ENCODE measurements at regions not wholly inside any gene's neighbourhood (a gene's known extent, or its start where the extent isn't known, plus 50 kb on each side); places are given as distances from the start of the nearest gene placed in this dataset.

- no peak overlapping the region for H3K14ac ChIP-seq (ENCODE audit: insufficient read length)
- H3K4me1 ChIP-seq (replicated peaks in 1 of 4; ENCODE audit: control insufficient read depth in 3 of 4, insufficient read depth in 4 of 4, low read length in 3 of 4): peaks cover 0 to 3% (median 0%) of the 10 kb centered on the region in 4 experiments; a peak in 1 of 7 replicates
- no peak overlapping the region for H2BK120ac ChIP-seq (replicated peaks; ENCODE audit: low read depth, low read length)
- no peak overlapping the region for H4K8ac ChIP-seq (ENCODE audit: extremely low read depth, insufficient read depth, low read length)
- no peak overlapping the region for H2AFZ ChIP-seq (ENCODE audit: low read length)
- H2BK5ac ChIP-seq (ENCODE audit: low read depth, low read length): no peak overlapping the region
- H3K4me2 ChIP-seq (ENCODE audit: insufficient read depth in 1 of 2, low read depth in 2 of 2, low read length in 2 of 2): no peak overlapping the region
- no peaks in the 10 kb centered on the region for H3K36me3 ChIP-seq (ENCODE audit: control insufficient read depth in 2 of 4, insufficient read depth in 4 of 4, low read length in 3 of 4)
- no peak for DNase-seq (ENCODE audit: low read depth in 1 of 2, low spot score in 2 of 2)
- H3K18ac ChIP-seq (ENCODE audit: extremely low read depth, low read length): no peak overlapping the region
- H3K79me2 ChIP-seq (ENCODE audit: control insufficient read depth in 1 of 2, insufficient read depth in 2 of 2, low read length in 2 of 2): no peaks in the 10 kb centered on the region
- H4K5ac ChIP-seq (ENCODE audit: insufficient read length, low read depth, low read length): no peak overlapping the region
- ChIA-PET POLR2A (ENCODE audit: partially characterized antibody) (no interaction called here), CTCF (ENCODE audit: partially characterized antibody) (interaction anchor here (1.1 kb wide), 2 partner anchors 37 to 123 kb away, joined by 3 read pairs; no protein-coding TSS in a partner anchor)
- TF ChIP-seq CBX8 (IDR thresholded peaks at IDR 0.05; ENCODE audit: borderline replicate concordance, low read depth, low read length): no peak
- no peak for TF ChIP-seq YY1 (IDR thresholded peaks at IDR 0.05; ENCODE audit: low read depth, low read length)
- no peak for TF ChIP-seq KDM4A (IDR thresholded peaks at IDR 0.05; ENCODE audit: low read depth, low read length, severe bottlenecking)
- no peak for TF ChIP-seq EGR1 (IDR thresholded peaks at IDR 0.05; ENCODE audit: borderline replicate concordance, low read depth, low read length)
- TF ChIP-seq USF2 (IDR thresholded peaks at IDR 0.05; ENCODE audit: low read length): no peak
- TF ChIP-seq EZH2 (IDR thresholded peaks at IDR 0.05; ENCODE audit: low read depth, low read length, severe bottlenecking): no peak
- no peak for TF ChIP-seq JUN (IDR thresholded peaks at IDR 0.05; ENCODE audit: low read depth, low read length)
- H3K56ac ChIP-seq (replicated peaks; ENCODE audit: insufficient read length, low read depth, low read length): no peak overlapping the region
- H3K9me3 ChIP-seq (ENCODE audit: insufficient read depth in 2 of 2, low read depth in 1 of 2, low read length in 1 of 2): no peaks in the 10 kb centered on the region; a peak in 1 of 4 replicates
- WGBS, 2 experiments (ENCODE audit: extremely low coverage in 1 of 2, insufficient coverage in 1 of 2, insufficient read length in 1 of 2, insufficient replicate concordance in 2 of 2, low coverage in 1 of 2, low lambda C conversion rate in 2 of 2, missing lambda C conversion rate in 1 of 2): 92% methylated on average over 1 of the region's 1 CpG; no CpG with 5 or more reads in 1 of the 2 experiments
- no peak overlapping the region for H2BK20ac ChIP-seq (ENCODE audit: low read length)
- no peaks in the 10 kb centered on the region for H4K20me1 ChIP-seq (replicated peaks in 1 of 2; ENCODE audit: control insufficient read depth in 1 of 2, insufficient read depth in 2 of 2, low read length in 2 of 2)
- FAIRE-seq: no peak
- no peak overlapping the region for H3K23ac ChIP-seq (ENCODE audit: insufficient read length)
- no peak overlapping the region for H3K9ac ChIP-seq (replicated peaks in 1 of 4; ENCODE audit: extremely low read depth in 1 of 4, low read depth in 3 of 4, low read length in 3 of 4)
- H2BK12ac ChIP-seq (ENCODE audit: low read depth, low read length): no peak overlapping the region
- no peak overlapping the region for H4K91ac ChIP-seq (replicated peaks; ENCODE audit: insufficient read length, low read length)
- no peaks in the 10 kb centered on the region for H3K79me1 ChIP-seq (ENCODE audit: low read depth, low read length)
- H3K27me3 ChIP-seq (replicated peaks in 1 of 4; ENCODE audit: control insufficient read depth in 3 of 4, extremely low read depth in 1 of 4, insufficient read depth in 3 of 4, low read length in 3 of 4): no peaks in the 10 kb centered on the region
- H3K27ac ChIP-seq (ENCODE audit: low read depth, low read length): no peak overlapping the region
- H3K23me2 ChIP-seq (ENCODE audit: low read depth, low read length): no peaks in the 10 kb centered on the region
- H2AK5ac ChIP-seq (ENCODE audit: low read depth, low read length): no peak overlapping the region
- H3K4ac ChIP-seq (replicated peaks; ENCODE audit: insufficient read length, low read depth, low read length): no peak overlapping the region
- no peak overlapping the region for H3K4me3 ChIP-seq (ENCODE audit: extremely low read depth in 1 of 4, insufficient read depth in 2 of 4, low read depth in 3 of 4, low read length in 4 of 4)
- H2BK15ac ChIP-seq (ENCODE audit: low read length): no peak overlapping the region
Observed at GRCh38 chr18:62461591-62461990, 61.2 kb upstream of the ZCCHC2 start.
